ENCODE measurements at regions not wholly inside any gene's neighbourhood (a gene's known extent, or its start where the extent isn't known, plus 50 kb on each side); places are given as distances from the start of the nearest gene placed in this dataset.

- DNase-seq = no peak
Observed at GRCh38 chr1:2936559-2937515, 84.4 kb upstream of the ACTRT2 start.

- DNase-seq = no peak
Observed at GRCh38 chr1:2937805-2938204, 83.5 kb upstream of the ACTRT2 start.

- DNase-seq = no peak
Observed at GRCh38 chr1:2939041-2939552, 82.2 kb upstream of the ACTRT2 start.

GRCh38 chr1:2940178-2940577, 81.1 kb upstream of the ACTRT2 start:
- no peak for DNase-seq

- DNase-seq = no peak
Observed at GRCh38 chr1:2941040-2941439, 80.2 kb upstream of the ACTRT2 start.

- DNase-seq = no peak
Observed at GRCh38 chr1:2941907-2942306, 79.4 kb upstream of the ACTRT2 start.

GRCh38 chr1:2942410-2942809, 78.9 kb upstream of the ACTRT2 start:
- DNase-seq = no peak

GRCh38 chr1:2943686-2944260, 77.5 kb upstream of the ACTRT2 start:
- DNase-seq = no peak

- DNase-seq = no peak
Observed at GRCh38 chr1:2944705-2945104, 76.6 kb upstream of the ACTRT2 start.

- DNase-seq = no peak
Observed at GRCh38 chr1:2945821-2946231, 75.4 kb upstream of the ACTRT2 start.

- DNase-seq = no peak
Observed at GRCh38 chr1:2946291-2946690, 75.0 kb upstream of the ACTRT2 start.

- no peak for DNase-seq
Observed at GRCh38 chr1:2946999-2947690, 74.1 kb upstream of the ACTRT2 start.

- DNase-seq = no peak
Observed at GRCh38 chr1:2948001-2948750, 73.1 kb upstream of the ACTRT2 start.

GRCh38 chr1:2948751-2949680, 72.3 kb upstream of the ACTRT2 start:
- DNase-seq = no peak

- no peak for DNase-seq
Observed at GRCh38 chr1:2949966-2950925, 71.0 kb upstream of the ACTRT2 start.

GRCh38 chr1:2950926-2951305, 70.4 kb upstream of the ACTRT2 start:
- DNase-seq = no peak

GRCh38 chr1:2951856-2952255, 69.4 kb upstream of the ACTRT2 start:
- DNase-seq = no peak

- DNase-seq = no peak
Observed at GRCh38 chr1:2952371-2952770, 68.9 kb upstream of the ACTRT2 start.

GRCh38 chr1:2952992-2953391, 68.3 kb upstream of the ACTRT2 start:
- no peak for DNase-seq

GRCh38 chr1:2953688-2954285, 67.5 kb upstream of the ACTRT2 start:
- no peak for DNase-seq

All from NCI-H1436 treated with DMSO at 0.1 percent for 48 hours (cell line).